ENCODE measurements at regions not wholly inside any gene's neighbourhood (a gene's known extent, or its start where the extent isn't known, plus 50 kb on each side); places are given as distances from the start of the nearest gene placed in this dataset.
"Not testable (repeated sequence)": the region's sequence is repeated elsewhere in the genome, so short reads cannot be mapped to it uniquely, and the experiment has no call there.

DNA sequence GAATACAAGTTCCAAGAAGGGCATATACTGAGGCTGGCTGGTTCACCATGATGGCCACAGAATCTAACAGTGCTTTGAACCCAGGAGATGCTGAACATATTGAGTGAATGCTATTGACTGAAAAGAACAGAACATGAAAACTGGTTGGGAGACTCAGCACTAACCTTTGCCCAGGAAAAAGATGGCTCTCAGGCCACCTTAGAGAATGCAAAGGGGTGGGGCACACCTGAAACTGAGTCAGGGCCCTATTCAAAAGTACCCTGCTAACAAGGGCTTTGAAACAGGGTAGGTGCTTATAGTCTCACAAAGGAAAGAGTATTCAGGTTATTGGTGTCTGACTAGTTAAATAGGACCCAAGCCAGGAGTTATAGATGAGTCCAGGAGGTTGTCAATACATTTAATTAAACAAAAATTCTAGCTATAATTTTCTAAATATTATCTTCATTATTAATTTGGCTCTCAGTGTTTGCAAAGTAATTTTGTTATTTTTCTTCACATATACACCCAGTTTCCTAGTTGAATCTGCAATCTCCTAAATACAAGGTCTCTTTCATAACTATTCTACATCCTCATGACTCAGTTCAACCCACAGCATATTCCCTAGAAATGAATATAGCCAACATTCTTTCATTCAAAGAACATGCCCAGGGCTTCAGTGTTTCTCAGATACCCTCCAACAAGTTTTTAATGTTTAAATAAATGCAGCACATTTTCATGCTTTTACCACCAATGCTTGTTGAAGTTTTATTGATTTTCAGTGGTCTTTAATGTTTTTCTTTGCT is 144.2 kb upstream of the RAPGEF2 start:
- no peaks in the 10 kb centered on the region for H3K4me1 ChIP-seq (ENCODE audit: control insufficient read depth, insufficient read depth, low read length, poor library complexity, severe bottlenecking)
- no peak overlapping the region for H3K27ac ChIP-seq (ENCODE audit: insufficient read depth, low read length, poor library complexity, severe bottlenecking)
- ATAC-seq (ENCODE audit: low read depth in 2 of 2) (no peak), DNase-seq (no peak)
- H3K36me3 ChIP-seq (ENCODE audit: control insufficient read depth, insufficient read depth, low read length): no peaks in the 10 kb centered on the region
- no peak overlapping the region for H3K4me3 ChIP-seq (ENCODE audit: low read depth, low read length)
- peaks cover 6% of the 10 kb centered on the region for H3K27me3 ChIP-seq (ENCODE audit: control insufficient read depth, insufficient read depth, low read length)
- H3K27ac Mint-ChIP-seq: no peak overlapping the region
- no peaks in the 10 kb centered on the region for H3K9me3 ChIP-seq (ENCODE audit: control insufficient read depth in 2 of 2, low read length in 2 of 2)
- H3K36me3 Mint-ChIP-seq: no peaks in the 10 kb centered on the region
- no peaks in the 10 kb centered on the region for H3K4me1 Mint-ChIP-seq
- H3K9me3 Mint-ChIP-seq: peaks cover 0 to 3% (median 0%) of the 10 kb centered on the region in 7 donors
- H3K27me3 Mint-ChIP-seq: peaks cover 10% of the 10 kb centered on the region
- H3K4me3 Mint-ChIP-seq: no peak overlapping the region

DNA sequence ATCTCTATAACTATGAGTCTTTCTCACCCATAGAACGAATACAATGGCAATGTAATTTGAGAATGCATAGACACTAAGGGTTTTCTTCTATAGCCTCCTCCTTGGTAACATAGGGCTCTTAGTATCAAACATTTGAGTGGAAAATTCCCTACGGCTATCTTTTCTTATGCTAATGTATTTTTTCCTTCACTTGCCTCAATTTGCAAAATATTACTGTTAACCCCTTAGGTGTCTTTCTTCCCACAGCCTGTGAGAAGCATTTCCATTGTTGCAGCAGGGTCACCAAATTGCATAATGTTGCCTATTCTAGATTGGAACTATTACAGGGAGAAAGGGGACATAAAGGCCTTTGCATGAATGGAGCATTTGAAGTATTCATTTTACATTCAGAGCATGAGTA is 140.5 kb upstream of the RAPGEF2 start:
- H3K27me3 ChIP-seq (ENCODE audit: control insufficient read depth, insufficient read depth, low read length): peaks cover 12% of the 10 kb centered on the region
- no peaks in the 10 kb centered on the region for H3K9me3 ChIP-seq (ENCODE audit: control insufficient read depth in 2 of 2, low read length in 2 of 2)
- no peaks in the 10 kb centered on the region for H3K4me1 ChIP-seq (ENCODE audit: control insufficient read depth, insufficient read depth, low read length, poor library complexity, severe bottlenecking)
- ATAC-seq (ENCODE audit: low read depth in 2 of 2) (no peak), DNase-seq (no peak)
- Mint-ChIP-seq H3K4me1 (no peaks in the 10 kb centered on the region), H3K36me3 (no peaks in the 10 kb centered on the region), H3K4me3 (no peak overlapping the region), H3K9me3 (peaks cover 0 to 5% (median 0%) of the 10 kb centered on the region in 7 donors), H3K27ac (no peak overlapping the region), H3K27me3 (peaks cover 25% of the 10 kb centered on the region)
- no peaks in the 10 kb centered on the region for H3K36me3 ChIP-seq (ENCODE audit: control insufficient read depth, insufficient read depth, low read length)
- H3K4me3 ChIP-seq (ENCODE audit: low read depth, low read length): no peak overlapping the region
- H3K27ac ChIP-seq (ENCODE audit: insufficient read depth, low read length, poor library complexity, severe bottlenecking): no peak overlapping the region

DNA sequence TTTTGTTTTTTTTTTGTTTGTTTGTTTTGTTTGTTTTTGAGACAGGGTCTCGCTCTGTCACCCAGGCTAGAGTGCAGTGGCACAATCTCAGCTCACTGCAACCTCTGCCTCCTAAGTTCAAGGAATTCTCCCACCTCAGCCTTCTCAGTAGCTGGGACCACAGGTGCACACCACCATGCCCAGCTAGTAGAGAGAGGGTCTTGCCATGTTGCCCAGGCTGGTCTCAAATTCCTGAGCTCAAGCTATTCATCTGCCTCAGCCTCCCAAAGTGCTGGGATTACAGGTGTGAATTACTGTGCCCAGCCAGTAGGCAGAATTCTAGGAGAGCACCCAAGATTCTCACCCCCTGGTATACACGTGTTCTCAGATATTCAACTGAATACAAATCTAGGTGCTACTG is 139.6 kb upstream of the RAPGEF2 start:
- not testable (repeated sequence) for H3K4me3 ChIP-seq (ENCODE audit: low read depth, low read length); H3K4me3 Mint-ChIP-seq; DNase-seq; ATAC-seq (ENCODE audit: low read depth in 2 of 2); H3K9me3 ChIP-seq (ENCODE audit: control insufficient read depth in 2 of 2, low read length in 2 of 2); H3K4me1 Mint-ChIP-seq; H3K27ac ChIP-seq (ENCODE audit: insufficient read depth, low read length, poor library complexity, severe bottlenecking); H3K4me1 ChIP-seq (ENCODE audit: control insufficient read depth, insufficient read depth, low read length, poor library complexity, severe bottlenecking); H3K27ac Mint-ChIP-seq; H3K36me3 Mint-ChIP-seq; H3K9me3 Mint-ChIP-seq; H3K36me3 ChIP-seq (ENCODE audit: control insufficient read depth, insufficient read depth, low read length)
- peaks cover 12% of the 10 kb centered on the region for H3K27me3 ChIP-seq (ENCODE audit: control insufficient read depth, insufficient read depth, low read length)
- peaks cover 25% of the 10 kb centered on the region for H3K27me3 Mint-ChIP-seq

DNA sequence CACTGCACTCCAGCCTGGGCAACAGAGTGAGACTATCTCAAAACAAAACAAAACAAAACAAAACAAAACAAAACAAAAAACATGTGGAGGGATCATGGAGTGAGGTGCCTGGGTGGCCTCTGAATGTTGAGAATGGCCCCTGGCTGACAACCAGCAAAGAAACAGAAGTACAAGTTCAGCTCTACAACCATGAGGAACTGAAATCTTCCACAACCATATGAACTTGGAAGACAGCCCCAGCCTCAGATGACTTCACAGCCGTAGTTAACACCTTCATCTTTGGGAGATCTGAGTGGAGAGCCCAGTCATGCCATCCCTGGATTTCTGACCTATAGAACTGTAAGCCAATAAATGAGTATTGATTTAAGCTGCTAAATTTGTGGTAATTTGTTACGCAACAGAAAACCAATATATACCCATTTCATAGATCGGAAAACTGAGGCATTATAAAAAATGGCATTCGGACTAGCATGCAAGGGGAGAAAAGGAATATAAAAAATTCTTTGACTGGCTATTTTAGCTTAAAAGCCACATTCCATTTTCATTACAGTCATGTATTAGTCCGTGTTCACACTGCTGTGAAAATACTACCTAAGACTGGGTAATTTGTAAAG is 138.7 kb upstream of the RAPGEF2 start:
- Histone ChIP-seq H3K27me3 (ENCODE audit: control insufficient read depth, insufficient read depth, low read length) (peaks cover 12% of the 10 kb centered on the region), H3K4me3 (ENCODE audit: low read depth, low read length) (no peak overlapping the region), H3K9me3 (ENCODE audit: control insufficient read depth in 2 of 2, low read length in 2 of 2) (no peaks in the 10 kb centered on the region), H3K4me1 (ENCODE audit: control insufficient read depth, insufficient read depth, low read length, poor library complexity, severe bottlenecking) (no peaks in the 10 kb centered on the region), H3K36me3 (ENCODE audit: control insufficient read depth, insufficient read depth, low read length) (no peaks in the 10 kb centered on the region), H3K27ac (ENCODE audit: insufficient read depth, low read length, poor library complexity, severe bottlenecking) (no peak overlapping the region)
- DNase-seq (no peak), ATAC-seq (ENCODE audit: low read depth in 2 of 2) (no peak)
- Mint-ChIP-seq H3K36me3 (no peaks in the 10 kb centered on the region), H3K4me3 (no peak overlapping the region), H3K27ac (no peak overlapping the region), H3K4me1 (no peaks in the 10 kb centered on the region), H3K9me3 (peaks cover 0 to 5% (median 0%) of the 10 kb centered on the region in 7 donors), H3K27me3 (peaks cover 25% of the 10 kb centered on the region)

DNA sequence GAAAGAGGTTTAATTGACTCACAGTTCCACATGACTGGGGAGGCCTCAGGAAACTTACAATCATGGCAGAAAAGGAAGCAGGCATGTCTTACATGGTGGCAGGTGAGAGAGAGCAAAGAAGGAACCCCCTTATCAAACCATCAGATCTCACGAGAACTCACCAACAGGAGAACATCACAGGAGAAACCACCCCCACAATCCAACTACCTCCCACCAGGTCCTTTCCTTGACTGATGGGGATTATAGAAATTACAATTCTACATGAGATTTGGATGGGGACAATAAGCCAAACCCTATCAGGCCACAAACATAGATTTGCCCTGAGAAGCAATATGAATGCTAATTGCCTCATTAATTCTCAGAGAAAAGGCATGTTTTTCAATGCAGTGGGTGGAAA is 138.2 kb upstream of the RAPGEF2 start:
- Mint-ChIP-seq H3K9me3 (peaks cover 0 to 5% (median 0%) of the 10 kb centered on the region in 7 donors), H3K4me3 (no peak overlapping the region), H3K4me1 (no peaks in the 10 kb centered on the region), H3K36me3 (no peaks in the 10 kb centered on the region), H3K27ac (no peak overlapping the region), H3K27me3 (peaks cover 23% of the 10 kb centered on the region)
- Histone ChIP-seq H3K4me3 (ENCODE audit: low read depth, low read length) (no peak overlapping the region), H3K9me3 (ENCODE audit: control insufficient read depth in 2 of 2, low read length in 2 of 2) (no peaks in the 10 kb centered on the region), H3K36me3 (ENCODE audit: control insufficient read depth, insufficient read depth, low read length) (no peaks in the 10 kb centered on the region), H3K27ac (ENCODE audit: insufficient read depth, low read length, poor library complexity, severe bottlenecking) (no peak overlapping the region), H3K4me1 (ENCODE audit: control insufficient read depth, insufficient read depth, low read length, poor library complexity, severe bottlenecking) (no peaks in the 10 kb centered on the region), H3K27me3 (ENCODE audit: control insufficient read depth, insufficient read depth, low read length) (peaks cover 12% of the 10 kb centered on the region)
- DNase-seq: no peak
- no peak for ATAC-seq (ENCODE audit: low read depth in 2 of 2)

DNA sequence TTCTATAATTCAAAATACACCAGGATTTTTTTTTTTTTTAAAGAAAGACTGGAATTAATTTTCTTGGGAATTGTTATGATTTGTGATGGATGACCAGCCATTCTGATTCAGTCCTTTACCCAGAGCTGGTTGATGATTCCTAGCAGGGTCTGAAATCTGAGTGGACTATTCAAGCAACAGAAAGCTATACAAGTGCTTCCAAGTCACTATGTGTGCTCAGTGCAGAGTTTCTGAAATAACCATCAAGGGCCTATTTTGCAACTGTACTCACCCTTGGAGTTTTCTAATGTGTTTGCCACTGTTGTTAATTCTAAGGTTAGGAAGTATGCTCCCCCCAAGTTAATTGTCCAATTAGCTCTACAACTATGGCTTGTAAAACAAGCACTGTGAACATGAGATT is 137.7 kb upstream of the RAPGEF2 start:
- Mint-ChIP-seq H3K9me3 (peaks cover 0 to 5% (median 0%) of the 10 kb centered on the region in 7 donors), H3K4me1 (no peaks in the 10 kb centered on the region), H3K36me3 (no peaks in the 10 kb centered on the region), H3K27ac (no peak overlapping the region), H3K27me3 (peaks cover 20% of the 10 kb centered on the region), H3K4me3 (no peak overlapping the region)
- no peak for DNase-seq
- ATAC-seq (ENCODE audit: low read depth in 2 of 2): no peak
- peaks cover 12% of the 10 kb centered on the region for H3K27me3 ChIP-seq (ENCODE audit: control insufficient read depth, insufficient read depth, low read length)
- H3K4me1 ChIP-seq (ENCODE audit: control insufficient read depth, insufficient read depth, low read length, poor library complexity, severe bottlenecking): no peaks in the 10 kb centered on the region
- H3K9me3 ChIP-seq (ENCODE audit: control insufficient read depth in 2 of 2, low read length in 2 of 2): no peaks in the 10 kb centered on the region
- no peak overlapping the region for H3K27ac ChIP-seq (ENCODE audit: insufficient read depth, low read length, poor library complexity, severe bottlenecking)
- H3K36me3 ChIP-seq (ENCODE audit: control insufficient read depth, insufficient read depth, low read length): no peaks in the 10 kb centered on the region
- no peak overlapping the region for H3K4me3 ChIP-seq (ENCODE audit: low read depth, low read length)

DNA sequence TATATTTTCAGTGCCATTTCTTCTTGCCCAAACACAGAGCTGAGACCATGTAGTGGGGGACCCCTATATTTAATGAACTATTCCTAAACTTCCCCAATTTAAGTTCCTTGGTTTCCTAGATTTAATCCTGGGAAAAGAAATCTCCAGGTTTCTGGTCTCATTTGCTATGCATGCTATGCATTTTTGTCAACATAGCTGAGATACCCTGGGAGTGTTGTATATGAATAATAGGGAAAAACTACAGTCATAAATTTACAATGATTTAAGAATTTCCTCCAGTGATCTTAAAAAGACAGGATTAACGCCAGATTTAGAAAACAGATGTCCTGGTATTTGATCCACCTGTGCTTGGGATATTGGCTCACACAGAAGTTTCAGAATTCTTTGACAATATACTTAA is 136.8 kb upstream of the RAPGEF2 start:
- H3K27ac Mint-ChIP-seq: no peak overlapping the region
- H3K4me1 Mint-ChIP-seq: no peaks in the 10 kb centered on the region
- Histone ChIP-seq H3K9me3 (ENCODE audit: control insufficient read depth in 2 of 2, low read length in 2 of 2) (no peaks in the 10 kb centered on the region), H3K4me1 (ENCODE audit: control insufficient read depth, insufficient read depth, low read length, poor library complexity, severe bottlenecking) (no peaks in the 10 kb centered on the region), H3K27me3 (ENCODE audit: control insufficient read depth, insufficient read depth, low read length) (peaks cover 12% of the 10 kb centered on the region), H3K4me3 (ENCODE audit: low read depth, low read length) (no peak overlapping the region), H3K36me3 (ENCODE audit: control insufficient read depth, insufficient read depth, low read length) (no peaks in the 10 kb centered on the region), H3K27ac (ENCODE audit: insufficient read depth, low read length, poor library complexity, severe bottlenecking) (no peak overlapping the region)
- ATAC-seq (ENCODE audit: low read depth in 2 of 2): no peak
- H3K4me3 Mint-ChIP-seq: no peak overlapping the region
- peaks cover 25% of the 10 kb centered on the region for H3K27me3 Mint-ChIP-seq
- H3K36me3 Mint-ChIP-seq: no peaks in the 10 kb centered on the region
- H3K9me3 Mint-ChIP-seq: peaks cover 0 to 5% (median 0%) of the 10 kb centered on the region in 7 donors
- no peak for DNase-seq

DNA sequence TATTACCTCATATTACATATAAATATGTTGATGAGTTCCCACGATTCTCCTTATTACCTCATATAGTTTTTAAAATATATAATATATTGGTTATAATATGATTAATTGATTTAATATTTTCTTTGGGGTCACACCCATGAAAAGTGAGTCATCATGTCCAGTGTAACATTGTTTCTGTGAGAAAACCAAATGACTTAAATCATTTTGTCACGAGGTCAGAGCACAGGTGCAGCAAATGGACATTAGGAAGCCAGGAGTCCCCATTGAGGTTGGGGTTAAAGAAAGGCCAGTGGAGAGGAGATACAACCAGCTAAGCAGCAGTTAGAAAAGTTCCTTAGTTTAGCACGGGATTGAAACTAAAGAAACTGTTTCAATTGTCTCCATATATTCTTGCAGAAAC is 133.9 kb upstream of the RAPGEF2 start:
- Mint-ChIP-seq H3K36me3 (no peaks in the 10 kb centered on the region), H3K4me1 (no peaks in the 10 kb centered on the region), H3K4me3 (no peak overlapping the region), H3K27me3 (peaks cover 20% of the 10 kb centered on the region), H3K9me3 (peaks cover 0 to 5% (median 0%) of the 10 kb centered on the region in 7 donors), H3K27ac (no peak overlapping the region)
- H3K36me3 ChIP-seq (ENCODE audit: control insufficient read depth, insufficient read depth, low read length): no peaks in the 10 kb centered on the region
- H3K4me1 ChIP-seq (ENCODE audit: control insufficient read depth, insufficient read depth, low read length, poor library complexity, severe bottlenecking): no peaks in the 10 kb centered on the region
- H3K27me3 ChIP-seq (ENCODE audit: control insufficient read depth, insufficient read depth, low read length): peaks cover 5% of the 10 kb centered on the region
- no peak for DNase-seq
- H3K27ac ChIP-seq (ENCODE audit: insufficient read depth, low read length, poor library complexity, severe bottlenecking): no peak overlapping the region
- H3K4me3 ChIP-seq (ENCODE audit: low read depth, low read length): no peak overlapping the region
- no peak for ATAC-seq (ENCODE audit: low read depth in 2 of 2)
- no peaks in the 10 kb centered on the region for H3K9me3 ChIP-seq (ENCODE audit: control insufficient read depth in 2 of 2, low read length in 2 of 2)

Measured in CD4-positive, CD25-positive, alpha-beta regulatory T cell (primary cell).